GM12878 (cell line): ENCODE measurements at regions not wholly inside any gene's neighbourhood (a gene's known extent, or its start where the extent isn't known, plus 50 kb on each side); places are given as distances from the start of the nearest gene placed in this dataset.

ENCODE experiments used
- CBFB ChIP-seq: IDR thresholded peaks from 2 replicates; pipeline ENCODE4 v1.6.1; 2016; ENCODE audit warnings: antibody characterized with exemption, low read depth
- CBX3 ChIP-seq: fragments of 200-600 bp; sonication (generic); IDR thresholded peaks from 2 replicates; pipeline ENCODE4 v1.6.1; 2016; ENCODE audit warnings: low read depth, borderline replicate concordance
- DPF2 ChIP-seq: fragments of 450-650 bp; IDR thresholded peaks from 2 replicates; pipeline ENCODE4 v1.6.1; 2017; ENCODE audit warnings: mild to moderate bottlenecking
- FOXM1 ChIP-seq: IDR thresholded peaks from 2 replicates; pipeline ENCODE4 v1.6.1; 2012; ENCODE audit warnings: low read depth, mild to moderate bottlenecking, inconsistent platforms, low read length, moderate library complexity
- RAD21 ChIP-seq: IDR thresholded peaks from 2 replicates; pipeline ENCODE4 v1.6.1; 2011; ENCODE audit warnings: mild to moderate bottlenecking, low read depth, low read length, moderate library complexity; ENCODE audit not compliant: insufficient read depth
- TCF7 ChIP-seq: IDR thresholded peaks from 2 replicates; pipeline ENCODE4 v1.6.1; 2014; ENCODE audit warnings: antibody characterized with exemption, borderline replicate concordance
- TF ChIP-seq, protein P1 (sequence below): fragments of 450-650 bp; IDR thresholded peaks from 2 replicates; pipeline ENCODE4 v1.6.1; 2016; ENCODE audit warnings: mild to moderate bottlenecking
- TF ChIP-seq, protein P2 (sequence below): fragments of 150-350 bp; IDR thresholded peaks from 2 replicates; pipeline ENCODE4 v1.6.1; 2014; ENCODE audit warnings: mild to moderate bottlenecking, low read depth, low read length
- TF ChIP-seq, protein P3 (sequence below): fragments of 450-650 bp; IDR thresholded peaks from 2 replicates; pipeline ENCODE4 v1.6.1; 2018; ENCODE audit warnings: borderline replicate concordance, mild to moderate bottlenecking; ENCODE audit not compliant: partially characterized antibody

DNA sequence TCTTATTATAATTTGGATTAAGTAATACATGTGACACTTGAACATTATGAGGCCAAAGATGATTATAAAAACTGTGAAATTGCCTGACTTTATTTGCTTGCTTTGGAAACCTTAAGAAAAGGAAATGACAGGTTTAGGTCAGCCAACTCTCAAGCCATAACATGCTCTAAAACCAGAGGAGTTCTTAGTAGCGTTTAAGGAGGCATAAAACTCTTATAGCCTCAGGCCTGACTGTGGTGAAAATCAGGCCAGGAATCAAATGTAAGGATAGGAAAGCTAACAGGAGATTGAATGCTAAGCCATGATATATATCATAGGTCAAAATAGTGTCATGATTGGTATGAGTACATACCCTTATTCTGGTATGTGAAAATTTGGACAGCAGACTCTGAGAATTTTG lies 1142.4 kb upstream of the MIR17HG start (continued):
- TF ChIP-seq, protein P1, sequence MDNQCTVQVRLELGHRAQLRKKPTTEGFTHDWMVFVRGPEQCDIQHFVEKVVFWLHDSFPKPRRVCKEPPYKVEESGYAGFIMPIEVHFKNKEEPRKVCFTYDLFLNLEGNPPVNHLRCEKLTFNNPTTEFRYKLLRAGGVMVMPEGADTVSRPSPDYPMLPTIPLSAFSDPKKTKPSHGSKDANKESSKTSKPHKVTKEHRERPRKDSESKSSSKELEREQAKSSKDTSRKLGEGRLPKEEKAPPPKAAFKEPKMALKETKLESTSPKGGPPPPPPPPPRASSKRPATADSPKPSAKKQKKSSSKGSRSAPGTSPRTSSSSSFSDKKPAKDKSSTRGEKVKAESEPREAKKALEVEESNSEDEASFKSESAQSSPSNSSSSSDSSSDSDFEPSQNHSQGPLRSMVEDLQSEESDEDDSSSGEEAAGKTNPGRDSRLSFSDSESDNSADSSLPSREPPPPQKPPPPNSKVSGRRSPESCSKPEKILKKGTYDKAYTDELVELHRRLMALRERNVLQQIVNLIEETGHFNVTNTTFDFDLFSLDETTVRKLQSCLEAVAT: no peak
- TF ChIP-seq, protein P2, sequence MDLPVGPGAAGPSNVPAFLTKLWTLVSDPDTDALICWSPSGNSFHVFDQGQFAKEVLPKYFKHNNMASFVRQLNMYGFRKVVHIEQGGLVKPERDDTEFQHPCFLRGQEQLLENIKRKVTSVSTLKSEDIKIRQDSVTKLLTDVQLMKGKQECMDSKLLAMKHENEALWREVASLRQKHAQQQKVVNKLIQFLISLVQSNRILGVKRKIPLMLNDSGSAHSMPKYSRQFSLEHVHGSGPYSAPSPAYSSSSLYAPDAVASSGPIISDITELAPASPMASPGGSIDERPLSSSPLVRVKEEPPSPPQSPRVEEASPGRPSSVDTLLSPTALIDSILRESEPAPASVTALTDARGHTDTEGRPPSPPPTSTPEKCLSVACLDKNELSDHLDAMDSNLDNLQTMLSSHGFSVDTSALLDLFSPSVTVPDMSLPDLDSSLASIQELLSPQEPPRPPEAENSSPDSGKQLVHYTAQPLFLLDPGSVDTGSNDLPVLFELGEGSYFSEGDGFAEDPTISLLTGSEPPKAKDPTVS: no peak
- TF ChIP-seq FOXM1: no peak
- no peak for TF ChIP-seq TCF7
- no peak for TF ChIP-seq RAD21
- no peak for TF ChIP-seq DPF2
- TF ChIP-seq, protein P3, sequence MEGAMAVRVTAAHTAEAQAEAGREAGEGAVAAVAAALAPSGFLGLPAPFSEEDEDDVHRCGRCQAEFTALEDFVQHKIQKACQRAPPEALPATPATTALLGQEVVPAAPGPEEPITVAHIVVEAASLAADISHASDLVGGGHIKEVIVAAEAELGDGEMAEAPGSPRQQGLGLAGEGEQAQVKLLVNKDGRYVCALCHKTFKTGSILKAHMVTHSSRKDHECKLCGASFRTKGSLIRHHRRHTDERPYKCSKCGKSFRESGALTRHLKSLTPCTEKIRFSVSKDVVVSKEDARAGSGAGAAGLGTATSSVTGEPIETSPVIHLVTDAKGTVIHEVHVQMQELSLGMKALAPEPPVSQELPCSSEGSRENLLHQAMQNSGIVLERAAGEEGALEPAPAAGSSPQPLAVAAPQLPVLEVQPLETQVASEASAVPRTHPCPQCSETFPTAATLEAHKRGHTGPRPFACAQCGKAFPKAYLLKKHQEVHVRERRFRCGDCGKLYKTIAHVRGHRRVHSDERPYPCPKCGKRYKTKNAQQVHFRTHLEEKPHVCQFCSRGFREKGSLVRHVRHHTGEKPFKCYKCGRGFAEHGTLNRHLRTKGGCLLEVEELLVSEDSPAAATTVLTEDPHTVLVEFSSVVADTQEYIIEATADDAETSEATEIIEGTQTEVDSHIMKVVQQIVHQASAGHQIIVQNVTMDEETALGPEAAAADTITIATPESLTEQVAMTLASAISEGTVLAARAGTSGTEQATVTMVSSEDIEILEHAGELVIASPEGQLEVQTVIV: no peak
- no peak for TF ChIP-seq CBFB
- TF ChIP-seq CBX3: no peak
